K562 (cell line): ENCODE measurements at regions not wholly inside any gene's neighbourhood (a gene's known extent, or its start where the extent isn't known, plus 50 kb on each side); places are given as distances from the start of the nearest gene placed in this dataset.

Experiments used
- ATF1 ChIP-seq, 2 experiments: fragments of 450-650 bp in 1 of 2; IDR thresholded peaks; 2 replicates each; pipeline ENCODE4 v1.6.1; 2016; ENCODE audit warnings: missing compliant biosample characterization in 1 of 2, missing genetic modification characterization in 1 of 2
- BCLAF1 ChIP-seq, 2 experiments: fragments of 450-650 bp in 1 of 2; IDR thresholded peaks; 2 replicates each; pipeline ENCODE4 v1.6.1; 2011 to 2017; ENCODE audit warnings: low read depth in 2 of 2, antibody characterized with exemption in 1 of 2, borderline replicate concordance in 1 of 2, low read length in 1 of 2, mild to moderate bottlenecking in 1 of 2, mixed read lengths in 1 of 2; ENCODE audit not compliant: control insufficient read depth in 1 of 2
- DPF2 ChIP-seq: fragments of 450-650 bp; IDR thresholded peaks from 2 replicates; pipeline ENCODE4 v1.6.1; 2016
- GATA2 ChIP-seq: sonication (generic); formaldehyde crosslinking; IDR thresholded peaks from 2 replicates; pipeline ENCODE4 v1.4.0; 2020; ENCODE audit warnings: mild to moderate bottlenecking, missing genetic modification reagents
- HDAC3 ChIP-seq: fragments of 450-650 bp; IDR thresholded peaks from 2 replicates; pipeline ENCODE4 v1.6.1; 2018; ENCODE audit warnings: borderline replicate concordance, mild to moderate bottlenecking, moderate library complexity; ENCODE audit not compliant: partially characterized antibody
- HNRNPH1 ChIP-seq: fragments of 200-400 bp; formaldehyde crosslinking; optimal IDR thresholded peaks from 2 replicates; pipeline ENCODE3; 2017; ENCODE audit warnings: low read depth, mild to moderate bottlenecking, low read length, moderate library complexity
- LCOR ChIP-seq: sonication (generic); formaldehyde crosslinking; IDR thresholded peaks from 2 replicates; pipeline ENCODE4 v1.8.0; 2022; ENCODE audit warnings: mild to moderate bottlenecking, missing genetic modification reagents
- MEF2A ChIP-seq: IDR thresholded peaks from 2 replicates; pipeline ENCODE4 v1.6.1; 2011; ENCODE audit warnings: low read depth, mild to moderate bottlenecking, low read length, moderate library complexity; ENCODE audit not compliant: control insufficient read depth
- MTF1 ChIP-seq: fragments of 250-450 bp; sonication (Bioruptor Pico); IDR thresholded peaks from 2 replicates; pipeline ENCODE4 v1.9.0; 2021; ENCODE audit warnings: moderate library complexity, mild to moderate bottlenecking, inconsistent platforms, borderline replicate concordance
- NR2C1 ChIP-seq, 2 experiments: fragments of 450-650 bp; IDR thresholded peaks; 2 replicates each; pipeline ENCODE4 v1.6.1; 2017; ENCODE audit warnings: mild to moderate bottlenecking in 2 of 2, antibody characterized with exemption in 1 of 2, inconsistent platforms in 1 of 2, missing compliant biosample characterization in 1 of 2, missing genetic modification characterization in 1 of 2
- REST ChIP-seq, 2 experiments: fragments of 450-650 bp; formaldehyde crosslinking in 1 of 2; IDR thresholded peaks; 2 replicates each; pipeline versions ENCODE4 v1.4.0 to v1.6.1; 2014 to 2020; ENCODE audit warnings: mild to moderate bottlenecking in 2 of 2, borderline replicate concordance in 1 of 2, low read depth in 1 of 2
- RFX5 ChIP-seq: IDR thresholded peaks from 2 replicates; pipeline ENCODE4 v1.6.1; 2011; ENCODE audit warnings: low read depth, mild to moderate bottlenecking, improper control_type of control experiment, low read length
- SMARCE1 ChIP-seq: fragments of 450-650 bp; IDR thresholded peaks from 2 replicates; pipeline ENCODE4 v1.7.1; 2016; ENCODE audit warnings: mild to moderate bottlenecking
- SOX6 ChIP-seq: fragments of 450-650 bp; IDR thresholded peaks from 2 replicates; pipeline ENCODE4 v1.6.1; 2014; ENCODE audit warnings: mild to moderate bottlenecking
- STAT5A ChIP-seq: IDR thresholded peaks from 2 replicates; pipeline ENCODE4 v1.6.1; 2012; ENCODE audit warnings: low read length, inconsistent platforms, borderline replicate concordance
- TAF1 ChIP-seq: IDR thresholded peaks from 2 replicates; pipeline ENCODE4 v1.6.1; 2011; ENCODE audit warnings: mild to moderate bottlenecking, low read length, moderate library complexity; ENCODE audit not compliant: insufficient read depth, control insufficient read depth, severe bottlenecking; ENCODE audit errors: extremely low read depth

- TF ChIP-seq LCOR: peak; percentile 69; the same call in 1 of the 2 replicates
- peak; percentile 56 for TF ChIP-seq GATA2 (CRISPR knock-in tag)
- peak; percentile 99 for TF ChIP-seq DPF2
- no peak for TF ChIP-seq RFX5
- no peak for TF ChIP-seq NR2C1 (IDR thresholded peaks at IDR 0.05)
- peak; percentile 20; the same call in 1 of the 2 replicates for TF ChIP-seq NR2C1 (tag; IDR thresholded peaks at IDR 0.05)
- no peak for TF ChIP-seq REST (IDR thresholded peaks at IDR 0.05; ENCODE audit: borderline replicate concordance)
- TF ChIP-seq REST (CRISPR knock-in tag; IDR thresholded peaks at IDR 0.05; ENCODE audit: low read depth): no peak
- TF ChIP-seq HNRNPH1: no peak
- TF ChIP-seq STAT5A: peak; percentile 31; the same call in 1 of the 2 replicates
- no peak for TF ChIP-seq BCLAF1 (IDR thresholded peaks at IDR 0.05; ENCODE audit: borderline replicate concordance in 1 of 2, control insufficient read depth in 1 of 2, low read depth in 2 of 2, low read length in 1 of 2)
- TF ChIP-seq ATF1 (CRISPR knock-in tag; IDR thresholded peaks at IDR 0.05): no peak
- TF ChIP-seq ATF1 (tag; IDR thresholded peaks at IDR 0.05): peak; percentile 93
- TF ChIP-seq MEF2A: peak; percentile 96
- TF ChIP-seq TAF1: no peak
- TF ChIP-seq SOX6: peak; percentile 94
- no peak for TF ChIP-seq MTF1 (CRISPR knock-in tag)
- TF ChIP-seq SMARCE1: peak; percentile 100
- TF ChIP-seq HDAC3: peak; percentile 78
These were observed 250.1 kb upstream of the CTAGE1 start (continued) for GRCh38 chr18:22667616-22668422.
